Mesenchymal stem cell (in vitro differentiated cells and primary cell): ENCODE measurements at regions not wholly inside any gene's neighbourhood (a gene's known extent, or its start where the extent isn't known, plus 50 kb on each side); places are given as distances from the start of the nearest gene placed in this dataset.

Source experiments
- DNase-seq: peaks from one replicate; pipeline ENCODE4 v3.0.0-alpha.2; 2013
- H2AFZ ChIP-seq: one replicate; pipeline ENCODE4 v1.6.1; 2013; ENCODE audit warnings: low read depth, mild to moderate bottlenecking, control low read depth, inconsistent platforms, low read length, moderate library complexity
- H2AK5ac ChIP-seq: 2 replicates; pipeline ENCODE4 v1.6.1; 2013; ENCODE audit warnings: low read length, moderate library complexity, mild to moderate bottlenecking, inconsistent platforms; ENCODE audit not compliant: severe bottlenecking
- H2BK120ac ChIP-seq: one replicate; pipeline ENCODE4 v1.6.1; 2013; ENCODE audit warnings: low read depth, mild to moderate bottlenecking, inconsistent platforms, low read length, moderate library complexity
- H2BK12ac ChIP-seq, 2 experiments: one replicate each; pipeline ENCODE4 v1.6.1; 2013; ENCODE audit warnings: inconsistent platforms in 2 of 2, low read length in 2 of 2, mild to moderate bottlenecking in 2 of 2, moderate library complexity in 2 of 2, control low read depth in 1 of 2
- H2BK15ac ChIP-seq: one replicate; pipeline ENCODE4 v1.6.1; 2013; ENCODE audit warnings: mild to moderate bottlenecking, low read depth, inconsistent platforms; ENCODE audit not compliant: poor library complexity, severe bottlenecking
- H2BK5ac ChIP-seq: 2 replicates; pipeline ENCODE4 v1.6.1; 2013; ENCODE audit warnings: low read depth, mild to moderate bottlenecking, low read length, control low read depth, inconsistent platforms; ENCODE audit not compliant: poor library complexity, severe bottlenecking
- H3K14ac ChIP-seq, 2 experiments: one replicate each; pipeline ENCODE4 v1.6.1; 2013; ENCODE audit warnings: inconsistent platforms in 2 of 2, low read length in 2 of 2, control low read depth in 1 of 2, mild to moderate bottlenecking in 1 of 2, moderate library complexity in 1 of 2
- H3K18ac ChIP-seq, 2 experiments: one replicate each; pipeline ENCODE4 v1.6.1; 2013; ENCODE audit warnings: inconsistent platforms in 2 of 2, low read length in 2 of 2, control low read depth in 1 of 2, low read depth in 1 of 2, mild to moderate bottlenecking in 1 of 2
- H3K23ac ChIP-seq, 2 experiments: one replicate each; pipeline ENCODE4 v1.6.1; 2013; ENCODE audit warnings: inconsistent platforms in 2 of 2, low read length in 2 of 2, mild to moderate bottlenecking in 2 of 2, moderate library complexity in 2 of 2, control low read depth in 1 of 2
- H3K27ac ChIP-seq: 2 replicates; pipeline ENCODE4 v1.5.1; 2013; ENCODE audit warnings: mild to moderate bottlenecking, moderate library complexity, low read length, control low read depth, inconsistent platforms; ENCODE audit not compliant: poor library complexity, severe bottlenecking
- H3K27me3 ChIP-seq, 2 experiments: 2 replicates each; pipeline versions ENCODE4 v1.6.1 to v1.7.0; 2013; ENCODE audit warnings: low read length in 2 of 2, mild to moderate bottlenecking in 2 of 2, moderate library complexity in 2 of 2, control low read depth in 1 of 2, inconsistent platforms in 1 of 2; ENCODE audit not compliant: control insufficient read depth in 1 of 2, insufficient read depth in 1 of 2
- H3K36me3 ChIP-seq, 2 experiments: 2 replicates each; pipeline versions ENCODE4 v1.6.1 to v1.7.0; 2013; ENCODE audit warnings: low read length in 2 of 2, control low read depth in 1 of 2, inconsistent platforms in 1 of 2, low read depth in 1 of 2, mild to moderate bottlenecking in 1 of 2; ENCODE audit not compliant: insufficient read depth in 2 of 2, control insufficient read depth in 1 of 2
- H3K4ac ChIP-seq, 2 experiments: one replicate each; pipeline ENCODE4 v1.6.1; 2013; ENCODE audit warnings: inconsistent platforms in 2 of 2, low read length in 2 of 2, mild to moderate bottlenecking in 2 of 2, moderate library complexity in 2 of 2, control low read depth in 1 of 2, low read depth in 1 of 2
- H3K4me1 ChIP-seq: 2 replicates; pipeline ENCODE4 v1.6.1; 2013; ENCODE audit warnings: low read depth, low read length, control low read depth; ENCODE audit not compliant: control insufficient read depth, insufficient read depth
- H3K4me2 ChIP-seq: 2 replicates; pipeline ENCODE4 v1.6.1; 2013; ENCODE audit warnings: low read length, mild to moderate bottlenecking, inconsistent platforms; ENCODE audit not compliant: poor library complexity, severe bottlenecking
- H3K4me3 ChIP-seq, 2 experiments: 2 replicates each; pipeline versions ENCODE4 v1.5.1 to v1.7.0; 2013; ENCODE audit warnings: low read length in 2 of 2, mild to moderate bottlenecking in 2 of 2, control low read depth in 1 of 2, low read depth in 1 of 2; ENCODE audit not compliant: insufficient read depth in 1 of 2
- H3K79me1 ChIP-seq: replicated peaks from 2 replicates; pipeline ENCODE4 v1.6.1; 2013; ENCODE audit warnings: mild to moderate bottlenecking, control low read depth, low read length, inconsistent platforms; ENCODE audit not compliant: poor library complexity, severe bottlenecking
- H3K9ac ChIP-seq: 2 replicates; pipeline ENCODE4 v1.7.0; 2013; ENCODE audit warnings: mild to moderate bottlenecking, low read length, moderate library complexity
- H3K9me3 ChIP-seq: 2 replicates; pipeline ENCODE4 v1.7.0; 2013; ENCODE audit warnings: mild to moderate bottlenecking, low read length; ENCODE audit not compliant: control insufficient read depth
- H4K8ac ChIP-seq: one replicate; pipeline ENCODE4 v1.6.1; 2013; ENCODE audit warnings: inconsistent platforms, mild to moderate bottlenecking, low read length, moderate library complexity
- H4K91ac ChIP-seq: one replicate; pipeline ENCODE4 v1.6.1; 2013; ENCODE audit warnings: mild to moderate bottlenecking, low read length, inconsistent platforms
- WGBS: methylation state at CpG from one replicate; pipeline ENCODE4 v1.1.7; 2013; ENCODE audit warnings: mixed read lengths; 5-methylcytosine and 5-hydroxymethylcytosine counted together

DNA sequence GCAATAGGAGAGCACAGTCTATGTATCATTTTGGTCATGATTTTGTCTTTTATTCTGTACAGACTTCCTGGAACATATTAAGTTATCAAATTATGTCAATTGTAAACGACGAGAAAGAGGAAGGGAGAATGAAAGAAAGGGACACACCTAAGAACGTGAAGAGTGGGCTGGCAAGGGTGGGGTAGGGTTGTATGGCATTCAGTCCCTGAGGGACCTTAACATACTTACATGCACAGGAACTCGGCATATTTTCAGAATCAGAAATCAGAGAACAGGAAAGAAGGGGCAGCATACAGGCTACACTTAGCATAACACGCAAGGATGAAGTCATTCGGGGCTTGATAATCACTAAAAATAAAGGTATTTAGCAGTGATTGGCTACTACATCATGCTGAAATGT, 1375.0 kb upstream of the ADGRL3 start:
- H3K9ac ChIP-seq, result no peak overlapping the region
- H3K23ac ChIP-seq, result no peak overlapping the region
- H3K4me2 ChIP-seq, result no peak overlapping the region
- no peak overlapping the region for H3K14ac ChIP-seq
- no peak overlapping the region for H2AFZ ChIP-seq
- H3K27me3 ChIP-seq, result no peaks in the 10 kb centered on the region
- H3K4me3 ChIP-seq, result no peak overlapping the region
- H3K4me1 ChIP-seq, result no peaks in the 10 kb centered on the region
- WGBS, result 83% methylated on average over 6 of the region's 6 CpGs
- H3K18ac ChIP-seq, result no peak overlapping the region
- no peaks in the 10 kb centered on the region for H3K9me3 ChIP-seq
- no peak overlapping the region for H2BK12ac ChIP-seq
- no peak for DNase-seq
- H3K79me1 ChIP-seq, result no peaks in the 10 kb centered on the region
- no peak overlapping the region for H2BK15ac ChIP-seq
- H4K91ac ChIP-seq, result no peak overlapping the region
- no peak overlapping the region for H3K4ac ChIP-seq
- no peak overlapping the region for H2BK120ac ChIP-seq
- H3K27ac ChIP-seq, result no peak overlapping the region
- H4K8ac ChIP-seq, result no peak overlapping the region
- no peak overlapping the region for H2AK5ac ChIP-seq
- H3K36me3 ChIP-seq, result no peaks in the 10 kb centered on the region
- no peak overlapping the region for H2BK5ac ChIP-seq

DNA sequence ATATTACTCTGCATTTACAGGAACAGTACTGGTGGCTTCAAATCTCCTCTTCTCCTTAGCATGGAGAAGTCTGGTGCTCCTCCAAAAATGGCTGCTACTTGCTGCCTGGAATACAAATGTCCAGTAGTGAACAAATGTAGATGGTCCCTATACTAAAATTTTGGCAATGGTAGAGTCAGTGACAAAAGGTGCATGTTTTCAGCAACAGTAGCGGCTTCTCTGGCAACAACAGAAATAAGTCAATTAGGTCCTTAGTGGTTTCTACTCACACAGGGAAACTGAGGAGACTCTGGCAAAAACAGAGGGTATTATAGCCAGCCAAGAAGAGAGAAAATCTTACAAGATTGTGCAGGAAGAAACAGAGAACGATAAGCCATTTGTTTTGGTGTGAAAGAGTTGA, 1368.4 kb upstream of the ADGRL3 start:
- H2AFZ ChIP-seq, result no peak overlapping the region
- DNase-seq, result no peak
- no peak overlapping the region for H3K14ac ChIP-seq
- no peaks in the 10 kb centered on the region for H3K36me3 ChIP-seq
- H3K18ac ChIP-seq, result no peak overlapping the region
- no peak overlapping the region for H2BK12ac ChIP-seq
- no peak overlapping the region for H3K23ac ChIP-seq
- no peak overlapping the region for H2BK5ac ChIP-seq
- H3K79me1 ChIP-seq, result no peaks in the 10 kb centered on the region
- H4K8ac ChIP-seq, result no peak overlapping the region
- H3K4me1 ChIP-seq, result no peaks in the 10 kb centered on the region
- H3K4ac ChIP-seq, result no peak overlapping the region
- H2AK5ac ChIP-seq, result no peak overlapping the region
- no peak overlapping the region for H2BK120ac ChIP-seq
- no peak overlapping the region for H2BK15ac ChIP-seq
- H3K4me2 ChIP-seq, result no peak overlapping the region
- no peaks in the 10 kb centered on the region for H3K27me3 ChIP-seq
- no peak overlapping the region for H3K9ac ChIP-seq
- H3K27ac ChIP-seq, result no peak overlapping the region
- 76% methylated on average over 2 of the region's 2 CpGs for WGBS
- no peaks in the 10 kb centered on the region for H3K9me3 ChIP-seq
- H4K91ac ChIP-seq, result no peak overlapping the region
- no peak overlapping the region for H3K4me3 ChIP-seq

DNA sequence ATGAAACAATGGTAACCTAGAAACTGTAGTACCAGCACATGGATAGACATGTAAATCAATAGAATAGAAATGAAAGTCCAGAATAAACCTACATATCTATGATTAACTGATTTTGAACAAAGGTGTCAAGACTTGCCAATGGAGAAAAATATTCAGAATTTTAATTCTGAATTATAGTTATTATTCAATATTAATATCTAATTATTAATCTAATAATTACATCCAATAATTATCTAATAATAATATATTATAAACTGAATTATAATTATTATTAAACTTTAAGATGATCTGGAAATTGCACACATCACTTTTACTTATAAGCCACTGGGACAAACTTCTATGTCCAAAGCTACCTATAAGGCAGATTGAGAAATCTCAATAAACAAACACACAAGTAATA, 1365.2 kb upstream of the ADGRL3 start:
- Histone ChIP-seq H3K9ac (no peak overlapping the region), H3K4me2 (no peak overlapping the region), H2AK5ac (no peak overlapping the region), H2BK120ac (no peak overlapping the region), H4K8ac (no peak overlapping the region), H3K14ac (no peak overlapping the region), H2BK15ac (no peak overlapping the region), H3K4me1 (no peaks in the 10 kb centered on the region), H3K4me3 (no peak overlapping the region), H2BK12ac (no peak overlapping the region), H3K4ac (no peak overlapping the region), H4K91ac (no peak overlapping the region), H3K79me1 (no peaks in the 10 kb centered on the region), H2BK5ac (no peak overlapping the region), H3K36me3 (no peaks in the 10 kb centered on the region), H3K9me3 (no peaks in the 10 kb centered on the region), H3K27me3 (no peaks in the 10 kb centered on the region), H3K23ac (no peak overlapping the region), H3K27ac (no peak overlapping the region), H3K18ac (no peak overlapping the region), H2AFZ (no peak overlapping the region)
- DNase-seq, result no peak

DNA sequence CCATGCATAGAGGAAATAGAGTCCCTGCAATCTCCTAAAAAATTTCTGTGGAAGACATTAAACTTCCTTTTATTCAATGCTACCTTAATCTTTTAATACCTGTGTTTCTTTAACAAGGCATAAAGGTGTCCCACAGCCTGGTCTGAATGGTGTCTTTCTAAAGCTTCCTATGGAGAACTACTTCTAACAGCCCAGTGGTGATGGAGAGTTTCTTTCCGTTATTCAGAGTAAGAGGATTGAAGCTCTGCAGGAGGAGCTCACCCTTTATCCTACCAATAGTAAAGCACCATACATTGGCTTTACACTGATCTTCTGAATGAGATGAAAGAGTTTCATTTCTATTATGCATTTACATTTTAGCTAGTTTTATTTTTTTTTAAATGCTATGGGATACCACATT, 1362.4 kb upstream of the ADGRL3 start:
- no peaks in the 10 kb centered on the region for H3K27me3 ChIP-seq
- H3K14ac ChIP-seq, result no peak overlapping the region
- H3K27ac ChIP-seq, result no peak overlapping the region
- H2BK5ac ChIP-seq, result no peak overlapping the region
- H3K79me1 ChIP-seq, result no peaks in the 10 kb centered on the region
- peaks cover 3% of the 10 kb centered on the region for H3K9me3 ChIP-seq
- H3K9ac ChIP-seq, result no peak overlapping the region
- no peak overlapping the region for H2AFZ ChIP-seq
- no peak overlapping the region for H3K18ac ChIP-seq
- no CpG with 5 or more reads among the region's 1 CpG for WGBS
- H2AK5ac ChIP-seq, result no peak overlapping the region
- no peaks in the 10 kb centered on the region for H3K36me3 ChIP-seq
- H2BK15ac ChIP-seq, result no peak overlapping the region
- H3K4me2 ChIP-seq, result no peak overlapping the region
- H3K4ac ChIP-seq, result no peak overlapping the region
- H3K4me3 ChIP-seq, result no peak overlapping the region
- H4K91ac ChIP-seq, result no peak overlapping the region
- no peak overlapping the region for H3K23ac ChIP-seq
- H4K8ac ChIP-seq, result no peak overlapping the region
- no peak overlapping the region for H2BK12ac ChIP-seq
- H3K4me1 ChIP-seq, result no peaks in the 10 kb centered on the region
- no peak for DNase-seq
- H2BK120ac ChIP-seq, result no peak overlapping the region
